ENCODE measurements at regions not wholly inside any gene's neighbourhood (a gene's known extent, or its start where the extent isn't known, plus 50 kb on each side); places are given as distances from the start of the nearest gene placed in this dataset.
"Not testable (repeated sequence)": the region's sequence is repeated elsewhere in the genome, so short reads cannot be mapped to it uniquely, and the experiment has no call there.

DNA sequence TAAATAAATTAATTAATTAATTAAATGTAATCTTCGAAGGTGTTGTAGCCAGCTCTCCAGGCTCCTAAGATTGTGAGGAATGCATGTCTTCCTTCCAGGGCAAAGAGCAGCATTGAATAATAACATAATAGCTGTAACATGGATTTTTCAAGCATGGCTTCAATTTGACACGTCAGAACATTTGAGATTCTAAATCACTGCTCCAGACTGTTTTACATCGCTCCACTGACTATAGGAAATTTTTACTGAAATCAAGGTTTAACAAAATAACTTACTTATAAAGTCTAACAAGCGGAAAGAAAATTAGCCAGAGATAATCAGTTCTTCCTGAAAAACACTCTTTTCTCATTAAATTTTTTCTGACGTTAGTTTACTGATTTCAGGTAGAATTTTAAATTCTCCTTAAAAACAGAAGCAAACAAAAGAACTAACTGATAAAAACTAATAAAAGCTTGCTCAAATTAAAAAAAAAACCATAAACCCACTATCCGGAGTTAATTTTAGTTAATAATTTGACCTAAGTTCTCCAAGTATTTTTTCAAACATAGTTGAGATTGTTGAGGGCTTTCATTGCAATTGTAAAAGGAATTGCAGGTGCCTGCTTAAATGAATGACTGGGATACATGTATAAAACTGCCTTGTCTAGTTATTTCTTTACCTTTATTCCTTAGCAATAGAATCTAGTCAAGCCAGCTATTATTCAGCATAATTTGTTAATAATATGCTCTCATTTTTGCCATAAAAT lies 51.2 kb upstream of the SGCE start:
- no peak for TF ChIP-seq CTCF (conservative IDR thresholded peaks at IDR 0.05; ENCODE audit: low read depth, low read length)
- DNase-seq (ENCODE audit: low read depth) = no peak
- no peak overlapping the region for H3K4me3 ChIP-seq (ENCODE audit: low read length)

GRCh38 chr7:94710256-94710655 lies 54.3 kb upstream of the SGCE start:
- no peak overlapping the region for H3K4me3 ChIP-seq (ENCODE audit: low read length)
- TF ChIP-seq CTCF (conservative IDR thresholded peaks at IDR 0.05; ENCODE audit: low read depth, low read length) = no peak
- DNase-seq (ENCODE audit: low read depth) = no peak

DNA sequence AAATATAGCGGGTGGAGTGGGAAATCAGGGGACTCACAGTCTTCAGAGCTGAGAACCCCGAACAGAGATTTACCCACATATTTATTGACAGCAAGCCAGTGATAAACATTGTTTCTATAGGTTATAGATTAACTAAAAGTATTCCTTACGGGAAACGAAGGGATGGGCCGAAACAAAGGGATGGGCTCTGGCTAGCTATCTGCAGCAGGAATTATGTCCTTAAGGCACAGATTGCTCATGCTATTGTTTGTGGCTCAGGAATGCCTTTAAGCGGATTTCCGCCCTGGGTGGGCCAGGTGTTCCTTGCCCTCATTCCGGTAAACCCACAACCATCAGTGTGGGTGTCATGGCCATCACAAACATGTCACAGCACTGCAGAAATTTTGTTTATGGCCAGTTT lies 66.4 kb upstream of the SGCE start:
- DNase-seq (ENCODE audit: low read depth); H3K4me3 ChIP-seq (ENCODE audit: low read length): not testable (repeated sequence)

GRCh38 chr7:94728893-94729292 lies 73.0 kb upstream of the SGCE start:
- DNase-seq (ENCODE audit: low read depth); H3K4me3 ChIP-seq (ENCODE audit: low read length): not testable (repeated sequence)

DNA sequence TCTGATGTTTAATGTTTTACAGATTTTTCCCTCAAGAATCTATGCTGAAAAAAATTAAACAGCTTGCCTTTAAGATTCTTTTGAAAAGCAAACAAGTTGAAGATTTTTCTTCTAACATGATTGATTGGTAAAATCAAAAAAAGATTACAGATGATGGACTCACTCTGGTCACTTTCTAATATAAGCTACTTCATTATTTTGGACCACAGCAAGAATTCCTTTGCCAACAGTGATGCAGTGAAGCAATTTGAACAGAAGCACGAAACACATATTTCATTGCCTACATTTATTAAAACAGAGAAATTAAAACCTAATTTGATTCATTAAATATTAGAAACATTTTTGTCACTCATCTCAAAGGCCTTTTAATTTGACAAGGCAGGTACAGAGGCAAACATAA lies 82.1 kb upstream of the SGCE start:
- DNase-seq (ENCODE audit: low read depth) = no peak
- TF ChIP-seq CTCF (conservative IDR thresholded peaks at IDR 0.05; ENCODE audit: low read depth, low read length) = no peak
- no peak overlapping the region for H3K4me3 ChIP-seq (ENCODE audit: low read length)

- no peak overlapping the region for H3K4me3 ChIP-seq (ENCODE audit: low read length)
- no peak for DNase-seq (ENCODE audit: low read depth)
- no peak for TF ChIP-seq CTCF (conservative IDR thresholded peaks at IDR 0.05; ENCODE audit: low read depth, low read length)
Observed at GRCh38 chr7:94739180-94739579, 83.2 kb upstream of the SGCE start.

- no peak for TF ChIP-seq CTCF (conservative IDR thresholded peaks at IDR 0.05; ENCODE audit: low read depth, low read length)
- H3K4me3 ChIP-seq (ENCODE audit: low read length) = no peak overlapping the region
- DNase-seq (ENCODE audit: low read depth) = no peak
Observed at GRCh38 chr7:94740509-94740908, 84.6 kb upstream of the SGCE start.

GRCh38 chr7:94741179-94741578 lies 85.2 kb upstream of the SGCE start:
- no peak overlapping the region for H3K4me3 ChIP-seq (ENCODE audit: low read length)
- no peak for TF ChIP-seq CTCF (conservative IDR thresholded peaks at IDR 0.05; ENCODE audit: low read depth, low read length)
- no peak for DNase-seq (ENCODE audit: low read depth)
